ENCODE measurements at regions not wholly inside any gene's neighbourhood (a gene's known extent, or its start where the extent isn't known, plus 50 kb on each side); places are given as distances from the start of the nearest gene placed in this dataset.

- Mint-ChIP-seq H3K36me3 (no peaks in the 10 kb centered on the region), H3K4me1 (peaks cover 6% of the 10 kb centered on the region; the same call in 1 of the 2 replicates), H3K9me3 (peaks cover 20% of the 10 kb centered on the region), H3K27ac (no peak overlapping the region), H3K27me3 (ENCODE audit: low read depth) (no peaks in the 10 kb centered on the region), H3K4me3 (no peak overlapping the region)
- DNase-seq (ENCODE audit: low spot score) (no peak), ATAC-seq (no peak)
- ChIA-PET CTCF (no interaction called here), POLR2A (no interaction called here)
- TF ChIP-seq, protein P1, sequence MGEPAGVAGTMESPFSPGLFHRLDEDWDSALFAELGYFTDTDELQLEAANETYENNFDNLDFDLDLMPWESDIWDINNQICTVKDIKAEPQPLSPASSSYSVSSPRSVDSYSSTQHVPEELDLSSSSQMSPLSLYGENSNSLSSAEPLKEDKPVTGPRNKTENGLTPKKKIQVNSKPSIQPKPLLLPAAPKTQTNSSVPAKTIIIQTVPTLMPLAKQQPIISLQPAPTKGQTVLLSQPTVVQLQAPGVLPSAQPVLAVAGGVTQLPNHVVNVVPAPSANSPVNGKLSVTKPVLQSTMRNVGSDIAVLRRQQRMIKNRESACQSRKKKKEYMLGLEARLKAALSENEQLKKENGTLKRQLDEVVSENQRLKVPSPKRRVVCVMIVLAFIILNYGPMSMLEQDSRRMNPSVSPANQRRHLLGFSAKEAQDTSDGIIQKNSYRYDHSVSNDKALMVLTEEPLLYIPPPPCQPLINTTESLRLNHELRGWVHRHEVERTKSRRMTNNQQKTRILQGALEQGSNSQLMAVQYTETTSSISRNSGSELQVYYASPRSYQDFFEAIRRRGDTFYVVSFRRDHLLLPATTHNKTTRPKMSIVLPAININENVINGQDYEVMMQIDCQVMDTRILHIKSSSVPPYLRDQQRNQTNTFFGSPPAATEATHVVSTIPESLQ (CRISPR knock-in tag; IDR thresholded peaks at IDR 0.05): no peak
- no peak for TF ChIP-seq NFYB (CRISPR knock-in tag; conservative IDR thresholded peaks at IDR 0.05; ENCODE audit: low read depth)
- TF ChIP-seq ZNF423 (CRISPR knock-in tag; IDR thresholded peaks at IDR 0.05): no peak
- no peak for TF ChIP-seq ZNF232 (CRISPR knock-in tag; IDR thresholded peaks at IDR 0.05)
- TF ChIP-seq SP1 (CRISPR knock-in tag; conservative IDR thresholded peaks at IDR 0.05): no peak
- no peak for TF ChIP-seq ETV6 (CRISPR knock-in tag; IDR thresholded peaks at IDR 0.05)
- TF ChIP-seq, protein P2, sequence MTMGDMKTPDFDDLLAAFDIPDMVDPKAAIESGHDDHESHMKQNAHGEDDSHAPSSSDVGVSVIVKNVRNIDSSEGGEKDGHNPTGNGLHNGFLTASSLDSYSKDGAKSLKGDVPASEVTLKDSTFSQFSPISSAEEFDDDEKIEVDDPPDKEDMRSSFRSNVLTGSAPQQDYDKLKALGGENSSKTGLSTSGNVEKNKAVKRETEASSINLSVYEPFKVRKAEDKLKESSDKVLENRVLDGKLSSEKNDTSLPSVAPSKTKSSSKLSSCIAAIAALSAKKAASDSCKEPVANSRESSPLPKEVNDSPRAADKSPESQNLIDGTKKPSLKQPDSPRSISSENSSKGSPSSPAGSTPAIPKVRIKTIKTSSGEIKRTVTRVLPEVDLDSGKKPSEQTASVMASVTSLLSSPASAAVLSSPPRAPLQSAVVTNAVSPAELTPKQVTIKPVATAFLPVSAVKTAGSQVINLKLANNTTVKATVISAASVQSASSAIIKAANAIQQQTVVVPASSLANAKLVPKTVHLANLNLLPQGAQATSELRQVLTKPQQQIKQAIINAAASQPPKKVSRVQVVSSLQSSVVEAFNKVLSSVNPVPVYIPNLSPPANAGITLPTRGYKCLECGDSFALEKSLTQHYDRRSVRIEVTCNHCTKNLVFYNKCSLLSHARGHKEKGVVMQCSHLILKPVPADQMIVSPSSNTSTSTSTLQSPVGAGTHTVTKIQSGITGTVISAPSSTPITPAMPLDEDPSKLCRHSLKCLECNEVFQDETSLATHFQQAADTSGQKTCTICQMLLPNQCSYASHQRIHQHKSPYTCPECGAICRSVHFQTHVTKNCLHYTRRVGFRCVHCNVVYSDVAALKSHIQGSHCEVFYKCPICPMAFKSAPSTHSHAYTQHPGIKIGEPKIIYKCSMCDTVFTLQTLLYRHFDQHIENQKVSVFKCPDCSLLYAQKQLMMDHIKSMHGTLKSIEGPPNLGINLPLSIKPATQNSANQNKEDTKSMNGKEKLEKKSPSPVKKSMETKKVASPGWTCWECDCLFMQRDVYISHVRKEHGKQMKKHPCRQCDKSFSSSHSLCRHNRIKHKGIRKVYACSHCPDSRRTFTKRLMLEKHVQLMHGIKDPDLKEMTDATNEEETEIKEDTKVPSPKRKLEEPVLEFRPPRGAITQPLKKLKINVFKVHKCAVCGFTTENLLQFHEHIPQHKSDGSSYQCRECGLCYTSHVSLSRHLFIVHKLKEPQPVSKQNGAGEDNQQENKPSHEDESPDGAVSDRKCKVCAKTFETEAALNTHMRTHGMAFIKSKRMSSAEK (CRISPR knock-in tag; IDR thresholded peaks at IDR 0.05; ENCODE audit: borderline replicate concordance): no peak
- no peak for TF ChIP-seq ERG (CRISPR knock-in tag; IDR thresholded peaks at IDR 0.05)
- TF ChIP-seq NFATC4 (CRISPR knock-in tag; IDR thresholded peaks at IDR 0.05): no peak
- TF ChIP-seq ZNF219 (CRISPR knock-in tag; IDR thresholded peaks at IDR 0.05; ENCODE audit: borderline replicate concordance): no peak
- no peak for TF ChIP-seq GTF2I (CRISPR knock-in tag; conservative IDR thresholded peaks at IDR 0.05)
- TF ChIP-seq JAZF1 (CRISPR knock-in tag; IDR thresholded peaks at IDR 0.05): no peak
- no peak for TF ChIP-seq RELA (CRISPR knock-in tag; IDR thresholded peaks at IDR 0.05; ENCODE audit: borderline replicate concordance)
- TF ChIP-seq, protein P3, sequence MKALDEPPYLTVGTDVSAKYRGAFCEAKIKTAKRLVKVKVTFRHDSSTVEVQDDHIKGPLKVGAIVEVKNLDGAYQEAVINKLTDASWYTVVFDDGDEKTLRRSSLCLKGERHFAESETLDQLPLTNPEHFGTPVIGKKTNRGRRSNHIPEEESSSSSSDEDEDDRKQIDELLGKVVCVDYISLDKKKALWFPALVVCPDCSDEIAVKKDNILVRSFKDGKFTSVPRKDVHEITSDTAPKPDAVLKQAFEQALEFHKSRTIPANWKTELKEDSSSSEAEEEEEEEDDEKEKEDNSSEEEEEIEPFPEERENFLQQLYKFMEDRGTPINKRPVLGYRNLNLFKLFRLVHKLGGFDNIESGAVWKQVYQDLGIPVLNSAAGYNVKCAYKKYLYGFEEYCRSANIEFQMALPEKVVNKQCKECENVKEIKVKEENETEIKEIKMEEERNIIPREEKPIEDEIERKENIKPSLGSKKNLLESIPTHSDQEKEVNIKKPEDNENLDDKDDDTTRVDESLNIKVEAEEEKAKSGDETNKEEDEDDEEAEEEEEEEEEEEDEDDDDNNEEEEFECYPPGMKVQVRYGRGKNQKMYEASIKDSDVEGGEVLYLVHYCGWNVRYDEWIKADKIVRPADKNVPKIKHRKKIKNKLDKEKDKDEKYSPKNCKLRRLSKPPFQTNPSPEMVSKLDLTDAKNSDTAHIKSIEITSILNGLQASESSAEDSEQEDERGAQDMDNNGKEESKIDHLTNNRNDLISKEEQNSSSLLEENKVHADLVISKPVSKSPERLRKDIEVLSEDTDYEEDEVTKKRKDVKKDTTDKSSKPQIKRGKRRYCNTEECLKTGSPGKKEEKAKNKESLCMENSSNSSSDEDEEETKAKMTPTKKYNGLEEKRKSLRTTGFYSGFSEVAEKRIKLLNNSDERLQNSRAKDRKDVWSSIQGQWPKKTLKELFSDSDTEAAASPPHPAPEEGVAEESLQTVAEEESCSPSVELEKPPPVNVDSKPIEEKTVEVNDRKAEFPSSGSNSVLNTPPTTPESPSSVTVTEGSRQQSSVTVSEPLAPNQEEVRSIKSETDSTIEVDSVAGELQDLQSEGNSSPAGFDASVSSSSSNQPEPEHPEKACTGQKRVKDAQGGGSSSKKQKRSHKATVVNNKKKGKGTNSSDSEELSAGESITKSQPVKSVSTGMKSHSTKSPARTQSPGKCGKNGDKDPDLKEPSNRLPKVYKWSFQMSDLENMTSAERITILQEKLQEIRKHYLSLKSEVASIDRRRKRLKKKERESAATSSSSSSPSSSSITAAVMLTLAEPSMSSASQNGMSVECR (CRISPR knock-in tag; IDR thresholded peaks at IDR 0.05; ENCODE audit: borderline replicate concordance): no peak
- no peak for TF ChIP-seq SMAD4 (CRISPR knock-in tag; IDR thresholded peaks at IDR 0.05)
- no peak for TF ChIP-seq ZNF263 (CRISPR knock-in tag; IDR thresholded peaks at IDR 0.05; ENCODE audit: low read depth)
- no peak for TF ChIP-seq IRF2 (CRISPR knock-in tag; IDR thresholded peaks at IDR 0.05; ENCODE audit: borderline replicate concordance, low read depth)
- TF ChIP-seq CTCF (IDR thresholded peaks at IDR 0.05): no peak
Measured at GRCh38 chr4:127347936-127348335, 284.8 kb upstream of the INTU start.
